Neutrophil (primary cell): ENCODE measurements at regions not wholly inside any gene's neighbourhood (a gene's known extent, or its start where the extent isn't known, plus 50 kb on each side); places are given as distances from the start of the nearest gene placed in this dataset.

ENCODE experiments used
- H3K27ac ChIP-seq: fragments of 200-600 bp; sonication (generic); 2 replicates; pipeline ENCODE4 v1.5.1; 2016; ENCODE audit warnings: mild to moderate bottlenecking, moderate library complexity
- H3K27me3 ChIP-seq: fragments of 200-600 bp; sonication (generic); 2 replicates; pipeline ENCODE4 v1.6.0; 2016; ENCODE audit warnings: mild to moderate bottlenecking
- H3K36me3 ChIP-seq: fragments of 200-600 bp; sonication (generic); 2 replicates; pipeline ENCODE4 v1.5.1; 2017
- H3K4me1 ChIP-seq, 2 experiments: fragments of 200-600 bp in 1 of 2; sonication (generic) in 1 of 2; 1 replicate in 1 of 2; 2 replicates in 1 of 2; pipeline versions ENCODE4 v1.5.1 to v1.6.1; 2013 to 2016; ENCODE audit warnings: low read depth in 1 of 2, low read length in 1 of 2, mild to moderate bottlenecking in 1 of 2, moderate library complexity in 1 of 2; ENCODE audit not compliant: control insufficient read depth in 1 of 2, insufficient read depth in 1 of 2
- H3K4me3 ChIP-seq, 2 experiments: fragments of 200-600 bp in 1 of 2; sonication (generic) in 1 of 2; 1 replicate in 1 of 2; 2 replicates in 1 of 2; pipeline ENCODE4 v1.5.1; 2013 to 2016; ENCODE audit warnings: low read depth in 1 of 2, low read length in 1 of 2, mild to moderate bottlenecking in 1 of 2, moderate library complexity in 1 of 2
- H3K9me3 ChIP-seq: fragments of 200-600 bp; sonication (generic); 2 replicates; pipeline ENCODE4 v1.5.1; 2016
- CTCF ChIP-seq: fragments of 200-600 bp; sonication (generic); IDR thresholded peaks from 2 replicates; pipeline ENCODE4 v1.5.1; 2016; ENCODE audit warnings: antibody characterized with exemption

DNA sequence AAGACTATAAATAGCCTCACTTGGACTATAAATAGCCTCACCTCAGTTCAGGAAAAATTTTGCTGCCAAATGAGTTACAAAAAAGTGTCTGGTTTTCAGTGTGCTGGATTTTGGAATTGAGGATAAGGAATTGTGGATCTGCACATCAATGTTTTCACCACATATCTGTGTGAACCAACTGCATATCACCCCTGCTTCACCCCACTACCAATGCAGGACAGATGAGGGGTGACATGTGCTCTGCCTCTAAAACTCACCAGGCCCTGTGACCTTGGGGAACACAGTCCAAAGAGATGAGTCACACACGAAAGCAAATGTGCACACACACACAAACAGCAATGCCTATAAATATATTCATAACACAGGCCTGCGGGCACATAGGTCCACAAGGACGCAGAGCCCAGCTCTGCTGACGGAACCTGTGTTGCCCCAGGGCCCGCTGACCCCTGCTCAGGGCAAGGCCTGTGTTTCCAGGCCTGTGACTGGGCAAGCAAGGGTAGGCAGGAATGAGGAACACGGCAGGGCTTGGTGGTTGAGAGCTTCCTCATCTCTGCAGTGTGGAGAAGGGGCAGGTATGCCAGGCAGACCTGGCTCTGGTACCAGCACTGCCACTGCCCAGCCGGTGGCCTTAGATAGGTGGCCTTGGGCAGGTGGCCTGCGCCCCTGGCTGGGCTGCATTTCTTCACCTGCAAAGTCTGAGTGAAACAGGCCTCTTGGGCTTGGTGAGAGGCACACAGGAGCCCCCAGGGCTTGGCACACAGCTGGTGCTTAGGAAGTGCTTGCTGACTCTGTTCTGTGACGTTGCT, 82.4 kb downstream of the ARL6IP4 start:
- peaks cover 23 to 47% of the 10 kb centered on the region in 2 experiments for H3K4me1 ChIP-seq
- no peak overlapping the region for H3K4me3 ChIP-seq
- no peak for TF ChIP-seq CTCF
- H3K9me3 ChIP-seq: no peaks in the 10 kb centered on the region
- H3K36me3 ChIP-seq: no peaks in the 10 kb centered on the region
- H3K27ac ChIP-seq: peak overlapping the region; percentile 62
- H3K27me3 ChIP-seq: no peaks in the 10 kb centered on the region

DNA sequence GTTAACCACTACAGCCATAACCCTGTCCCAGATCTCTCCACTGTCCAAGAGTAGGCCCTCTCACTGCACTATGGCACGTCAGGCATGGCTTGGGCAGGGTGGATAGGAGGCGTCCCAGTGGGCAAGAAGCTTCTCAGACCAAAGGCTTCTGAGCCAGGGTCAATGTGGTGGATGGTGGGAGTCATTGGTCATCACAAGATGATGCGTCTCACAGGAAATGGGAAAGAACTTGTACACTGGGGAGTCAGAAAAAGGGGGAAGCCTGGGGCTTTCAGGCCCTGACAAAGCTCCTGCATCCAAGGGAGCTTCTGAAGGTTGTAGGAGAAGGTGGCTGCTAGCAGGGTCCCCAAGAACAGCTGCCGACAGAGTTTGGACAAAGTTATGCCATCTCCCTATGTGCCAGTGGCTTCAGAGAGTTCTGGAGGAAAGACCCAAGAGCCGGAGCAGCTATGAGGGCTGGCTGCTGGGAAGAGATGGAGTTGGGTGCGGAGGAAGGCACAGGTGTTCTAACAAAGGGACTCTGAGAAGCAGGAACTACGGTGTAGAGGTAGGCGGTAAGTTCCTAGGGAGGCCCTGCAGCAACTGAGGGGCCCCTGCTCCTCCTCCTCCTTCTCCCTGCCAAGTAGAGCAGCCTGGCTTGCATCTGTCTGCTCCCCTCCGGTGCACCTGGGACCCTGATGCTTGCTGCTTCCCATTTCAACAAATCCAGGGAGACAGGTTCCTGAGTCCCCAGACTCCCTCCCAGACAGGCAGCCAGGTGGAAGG, 81.1 kb downstream of the ARL6IP4 start:
- H3K27me3 ChIP-seq: no peaks in the 10 kb centered on the region
- H3K4me1 ChIP-seq: peaks cover 17 to 34% of the 10 kb centered on the region in 2 experiments
- H3K4me3 ChIP-seq: no peak overlapping the region
- TF ChIP-seq CTCF: no peak
- H3K9me3 ChIP-seq: no peaks in the 10 kb centered on the region
- no peak overlapping the region for H3K27ac ChIP-seq
- H3K36me3 ChIP-seq: no peaks in the 10 kb centered on the region

DNA sequence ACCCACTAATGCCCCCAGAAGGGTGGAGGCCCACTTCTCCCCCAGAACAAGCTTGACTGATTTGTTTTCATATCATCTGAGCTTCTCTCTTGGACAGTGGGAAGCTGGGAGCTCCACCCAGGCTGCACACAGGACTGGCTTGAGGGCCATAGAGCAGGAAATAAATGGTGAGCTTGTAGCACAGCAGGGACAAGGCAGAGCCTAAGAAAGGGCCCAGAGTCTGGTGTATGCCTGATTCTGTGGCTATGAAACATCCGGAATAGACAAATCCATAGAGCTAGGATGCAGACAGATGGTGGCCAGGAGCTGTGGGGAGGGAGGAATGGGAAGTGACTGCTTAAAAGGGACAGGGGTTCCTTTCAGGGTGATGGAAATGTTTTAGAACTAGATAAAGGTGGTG, 79.0 kb downstream of the ARL6IP4 start:
- H3K27me3 ChIP-seq: no peaks in the 10 kb centered on the region
- no peak overlapping the region for H3K4me3 ChIP-seq
- H3K27ac ChIP-seq: no peak overlapping the region
- TF ChIP-seq CTCF: no peak
- H3K4me1 ChIP-seq: peaks cover 13 to 20% of the 10 kb centered on the region in 2 experiments
- no peaks in the 10 kb centered on the region for H3K9me3 ChIP-seq
- no peaks in the 10 kb centered on the region for H3K36me3 ChIP-seq

DNA sequence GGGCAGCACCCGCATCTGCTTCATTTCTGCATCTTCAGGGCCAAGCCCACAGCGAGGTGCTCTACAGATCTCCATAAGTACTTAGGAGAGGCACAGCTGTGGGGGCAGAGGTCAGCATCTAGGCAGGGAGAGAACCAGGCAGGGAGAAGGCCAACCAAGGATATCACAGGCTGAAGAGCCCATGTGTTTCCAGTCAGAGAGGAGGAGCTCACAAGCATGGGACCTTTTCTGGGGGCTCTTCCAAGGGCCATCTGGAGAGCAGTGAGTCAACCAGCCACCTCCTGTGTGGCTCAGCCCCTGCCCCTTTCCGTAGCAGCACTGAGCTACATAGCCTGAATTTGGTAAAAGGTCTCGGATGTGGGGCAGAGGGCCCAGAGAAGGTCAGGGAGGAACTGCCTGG, 78.5 kb downstream of the ARL6IP4 start:
- Histone ChIP-seq H3K36me3 (no peaks in the 10 kb centered on the region), H3K9me3 (no peaks in the 10 kb centered on the region), H3K4me1 (peaks cover 13 to 15% of the 10 kb centered on the region in 2 experiments), H3K4me3 (no peak overlapping the region), H3K27me3 (no peaks in the 10 kb centered on the region), H3K27ac (no peak overlapping the region)
- no peak for TF ChIP-seq CTCF

GRCh38 chr12:123058481-123058880, 78.0 kb downstream of the ARL6IP4 start:
- H3K9me3 ChIP-seq: no peaks in the 10 kb centered on the region
- TF ChIP-seq CTCF: no peak
- no peak overlapping the region for H3K27ac ChIP-seq
- no peaks in the 10 kb centered on the region for H3K36me3 ChIP-seq
- H3K27me3 ChIP-seq: no peaks in the 10 kb centered on the region
- peaks cover 9 to 10% of the 10 kb centered on the region in 2 experiments for H3K4me1 ChIP-seq
- H3K4me3 ChIP-seq: no peak overlapping the region
